WTC11 (cell line): ENCODE measurements at regions not wholly inside any gene's neighbourhood (a gene's known extent, or its start where the extent isn't known, plus 50 kb on each side); places are given as distances from the start of the nearest gene placed in this dataset.
A peak's percentile ranks its signal among the peaks of the same experiment; 100 is the strongest.
"Not testable (repeated sequence)": the region's sequence is repeated elsewhere in the genome, so short reads cannot be mapped to it uniquely, and the experiment has no call there.

Experiments
- ATAC-seq: fragments of 200-7000 bp; cut with Tn5 transposase; 2 replicates; pipeline ENCODE4 v1.10.0; 2021; ENCODE audit warnings: mild to moderate bottlenecking, moderate library complexity
- CTCF ChIA-PET: fragments of 300-600 bp; sonication (Branson Sonifier 250); formaldehyde crosslinking; loops from one replicate; lab custom pipeline; 2021; ENCODE audit warnings: antibody characterized with exemption; lab: Charles Lee
- POLR2A ChIA-PET: fragments of 350-600 bp; sonication (Branson Sonifier 250); formaldehyde crosslinking; loops from one replicate; lab custom pipeline; 2021; ENCODE audit warnings: antibody characterized with exemption; lab: Charles Lee
- DNase-seq: peaks from one replicate; pipeline ENCODE4 v3.0.0; 2021; ENCODE audit warnings: low spot score
- H3K27ac Mint-ChIP-seq: 2 replicates; pipeline ENCODE4 v1.8.0; 2021; ENCODE audit warnings: mixed read lengths
- H3K27me3 Mint-ChIP-seq: 2 replicates; pipeline ENCODE4 v1.8.0; 2021; ENCODE audit warnings: low read depth, mild to moderate bottlenecking, moderate library complexity, mixed read lengths
- H3K36me3 Mint-ChIP-seq: 2 replicates; pipeline ENCODE4 v1.8.0; 2021; ENCODE audit warnings: mixed read lengths
- H3K4me1 Mint-ChIP-seq: 2 replicates; pipeline ENCODE4 v1.8.0; 2022; ENCODE audit warnings: mixed read lengths
- H3K4me3 Mint-ChIP-seq: 2 replicates; pipeline ENCODE4 v1.8.0; 2021; ENCODE audit warnings: mild to moderate bottlenecking, moderate library complexity, mixed read lengths
- H3K9me3 Mint-ChIP-seq: 2 replicates; pipeline ENCODE4 v1.8.0; 2021; ENCODE audit warnings: mixed read lengths
- ATF6 ChIP-seq: sonication (generic); formaldehyde crosslinking; IDR thresholded peaks from 2 replicates; pipeline ENCODE4 v1.8.1; 2023; ENCODE audit warnings: mild to moderate bottlenecking, missing genetic modification reagents
- E2F4 ChIP-seq: sonication (generic); formaldehyde crosslinking; IDR thresholded peaks from 2 replicates; pipeline ENCODE4 v1.8.1; 2022; ENCODE audit warnings: low read depth, mild to moderate bottlenecking, moderate library complexity, missing genetic modification reagents, borderline replicate concordance
- NFE2L1 ChIP-seq: sonication (generic); formaldehyde crosslinking; IDR thresholded peaks from 2 replicates; pipeline ENCODE4 v1.8.1; 2023; ENCODE audit warnings: missing genetic modification reagents
- NR1H2 ChIP-seq: sonication (generic); formaldehyde crosslinking; IDR thresholded peaks from 2 replicates; pipeline ENCODE4 v1.9.0; 2021; ENCODE audit warnings: mild to moderate bottlenecking, moderate library complexity, missing genetic modification reagents
- STAT6 ChIP-seq: sonication (generic); formaldehyde crosslinking; conservative IDR thresholded peaks from 2 replicates; pipeline ENCODE4 v1.8.1; 2023; ENCODE audit warnings: mild to moderate bottlenecking, low read depth, missing genetic modification reagents, moderate library complexity
- TEAD1 ChIP-seq: sonication (generic); formaldehyde crosslinking; IDR thresholded peaks from 2 replicates; pipeline ENCODE4 v1.8.0; 2022; ENCODE audit warnings: mild to moderate bottlenecking, missing genetic modification reagents
- USF1 ChIP-seq: sonication (generic); formaldehyde crosslinking; IDR thresholded peaks from 2 replicates; pipeline ENCODE4 v1.8.0; 2022; ENCODE audit warnings: mild to moderate bottlenecking, missing genetic modification reagents
- ZBTB43 ChIP-seq: sonication (generic); formaldehyde crosslinking; IDR thresholded peaks from 2 replicates; pipeline ENCODE4 v1.8.1; 2023; ENCODE audit warnings: mild to moderate bottlenecking, missing genetic modification reagents
- ZNF232 ChIP-seq: sonication (generic); formaldehyde crosslinking; IDR thresholded peaks from 2 replicates; pipeline ENCODE4 v1.8.0; 2022; ENCODE audit warnings: mild to moderate bottlenecking, missing genetic modification reagents
- ZNF281 ChIP-seq: sonication (generic); formaldehyde crosslinking; IDR thresholded peaks from 2 replicates; pipeline ENCODE4 v1.8.0; 2023; ENCODE audit warnings: mild to moderate bottlenecking, missing genetic modification reagents
- ZNF317 ChIP-seq: sonication (generic); formaldehyde crosslinking; IDR thresholded peaks from 2 replicates; pipeline ENCODE4 v1.8.1; 2023; ENCODE audit warnings: low read depth, mild to moderate bottlenecking, moderate library complexity, missing genetic modification reagents, borderline replicate concordance
- ZNF512 ChIP-seq: sonication (generic); formaldehyde crosslinking; IDR thresholded peaks from 2 replicates; pipeline ENCODE4 v1.8.1; 2022; ENCODE audit warnings: missing genetic modification reagents, borderline replicate concordance

GRCh38 chr10:62696798-62697197 is 107.7 kb upstream of the ADO start (continued):
- no peak for TF ChIP-seq STAT6 (CRISPR knock-in tag)
- no peak for TF ChIP-seq TEAD1
- no peak for TF ChIP-seq USF1 (CRISPR knock-in tag)
- no peak for TF ChIP-seq ZNF512 (CRISPR knock-in tag)
- TF ChIP-seq NFE2L1 (CRISPR knock-in tag) = no peak
- TF ChIP-seq ATF6 (CRISPR knock-in tag) = no peak
- TF ChIP-seq NR1H2 = no peak
- no peak for TF ChIP-seq ZNF281 (CRISPR knock-in tag)

GRCh38 chr10:62699148-62699547 is 105.4 kb upstream of the ADO start:
- ATAC-seq (no peak), DNase-seq (no peak)
- peaks cover 14% of the 10 kb centered on the region for H3K36me3 Mint-ChIP-seq
- CTCF ChIA-PET = no interaction called here
- TF ChIP-seq ZNF317 = peak; percentile 96
- no peak for TF ChIP-seq E2F4 (CRISPR knock-in tag)
- TF ChIP-seq ZBTB43 (CRISPR knock-in tag) = no peak
- TF ChIP-seq ZNF232 (CRISPR knock-in tag) = no peak
- no peak overlapping the region for H3K27ac Mint-ChIP-seq
- POLR2A ChIA-PET = no interaction called here
- no peaks in the 10 kb centered on the region; the same call in 1 of the 2 replicates for H3K27me3 Mint-ChIP-seq
- H3K9me3 Mint-ChIP-seq = peaks cover 54% of the 10 kb centered on the region
- no peak overlapping the region for H3K4me3 Mint-ChIP-seq
- H3K4me1 Mint-ChIP-seq = no peaks in the 10 kb centered on the region

- H3K4me1 Mint-ChIP-seq, DNase-seq, H3K36me3 Mint-ChIP-seq, ATAC-seq, H3K27ac Mint-ChIP-seq, H3K27me3 Mint-ChIP-seq, H3K4me3 Mint-ChIP-seq, POLR2A ChIA-PET, CTCF ChIA-PET: not testable (repeated sequence)
- peaks cover 44% of the 10 kb centered on the region for H3K9me3 Mint-ChIP-seq
These were observed 100.4 kb upstream of the ADO start for GRCh38 chr10:62704121-62704520.
